ENCODE measurements at regions not wholly inside any gene's neighbourhood (a gene's known extent, or its start where the extent isn't known, plus 50 kb on each side); places are given as distances from the start of the nearest gene placed in this dataset.
"Not testable (repeated sequence)": the region's sequence is repeated elsewhere in the genome, so short reads cannot be mapped to it uniquely, and the experiment has no call there.

- DNase-seq = no peak
Observed at GRCh38 chr9:75417471-75417870, 329.2 kb downstream of the OSTF1 start.

- DNase-seq = no peak
Observed at GRCh38 chr9:75418518-75418917, 330.2 kb downstream of the OSTF1 start.

DNA sequence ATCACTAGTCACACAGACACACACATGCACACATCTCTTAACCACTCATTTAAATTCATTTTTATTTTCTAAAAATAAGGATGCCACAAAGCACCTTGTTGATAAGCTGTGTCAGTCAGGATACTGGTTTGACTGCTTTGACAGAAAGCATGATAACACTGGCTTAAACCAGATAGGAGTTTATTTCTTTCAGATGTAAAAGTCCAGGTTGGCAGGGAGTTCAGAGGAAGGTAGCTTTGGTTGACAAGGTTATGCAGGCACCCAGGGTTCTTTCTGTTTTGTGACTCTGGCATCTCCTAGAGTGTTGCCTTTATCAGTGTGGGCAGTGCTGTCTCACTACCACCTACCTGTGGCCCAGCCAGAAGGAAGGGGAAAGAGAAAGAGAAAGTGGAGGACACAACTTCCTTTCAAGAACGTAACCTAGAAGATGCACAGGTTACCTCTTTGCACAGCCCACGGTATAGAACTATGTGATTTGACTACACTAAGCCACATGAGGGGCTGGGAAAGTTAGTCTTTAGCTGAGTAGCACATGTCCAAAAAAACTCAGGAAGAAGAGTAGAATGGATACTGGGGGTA lies 334.7 kb downstream of the OSTF1 start:
- no peak for DNase-seq

DNA sequence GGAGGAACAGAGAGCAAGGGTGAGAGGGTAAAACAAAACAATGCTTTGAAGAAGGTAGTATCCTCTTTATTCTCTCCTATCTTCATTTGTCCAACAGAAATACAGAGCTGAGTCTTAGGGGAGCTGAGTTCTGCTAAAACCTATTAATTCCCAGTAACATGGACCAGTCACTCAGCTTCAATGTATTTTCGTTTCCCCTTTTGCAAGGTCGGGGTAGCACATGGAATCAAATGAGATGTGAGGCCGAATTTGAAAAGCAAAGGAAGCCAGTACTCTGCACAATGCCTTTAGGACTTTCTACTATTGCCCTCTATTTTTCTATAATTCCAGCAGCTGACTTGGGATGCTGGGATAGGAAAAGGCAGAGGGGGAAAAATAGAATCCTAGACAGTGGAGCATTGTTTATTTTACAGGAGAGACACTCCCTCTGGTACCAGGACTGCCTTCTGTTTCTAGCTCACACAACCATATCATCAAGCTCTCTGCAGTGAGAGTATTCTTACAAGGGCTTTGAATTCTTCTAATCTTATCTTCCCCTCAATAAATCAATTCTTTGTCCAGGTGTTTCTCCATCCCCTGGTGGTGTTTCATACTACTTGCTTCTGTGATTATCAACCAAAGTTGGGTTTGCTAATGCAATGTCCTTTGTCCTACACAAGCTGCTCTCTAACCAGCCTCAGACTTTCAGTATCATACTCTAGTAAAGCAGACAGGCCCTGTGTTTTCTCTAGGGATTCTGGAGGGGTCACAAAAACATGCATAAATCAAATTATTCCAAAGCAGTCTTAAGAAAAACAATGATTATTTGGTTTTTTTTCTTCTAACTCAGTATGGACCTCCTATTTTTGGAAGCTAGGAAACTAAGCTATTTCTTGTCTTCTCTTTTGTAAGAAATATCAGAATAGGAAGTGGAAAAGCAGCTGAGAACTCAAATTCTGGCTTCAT lies 341.5 kb downstream of the OSTF1 start:
- no peak for DNase-seq

- DNase-seq = no peak
Observed at GRCh38 chr9:75431375-75431774, 343.1 kb downstream of the OSTF1 start.

DNA sequence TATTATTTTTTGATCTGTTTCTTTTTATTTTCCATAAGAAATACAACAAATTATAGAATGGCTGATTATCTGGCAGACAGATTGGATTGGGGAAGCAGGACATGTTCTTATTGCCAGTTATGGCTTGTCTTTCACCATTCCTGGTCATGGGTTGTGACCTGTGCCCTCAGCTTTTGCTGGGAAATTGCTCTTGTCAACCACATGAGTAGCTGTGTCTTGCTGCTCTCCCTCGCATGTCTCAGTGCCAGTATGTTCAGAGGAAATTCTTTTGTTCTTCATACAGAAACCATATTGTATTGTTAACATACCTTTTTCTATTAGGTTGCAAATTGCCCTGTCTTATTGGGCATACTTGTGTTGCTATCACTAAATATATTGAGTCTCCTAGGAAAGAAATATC lies 344.1 kb downstream of the OSTF1 start:
- no peak for DNase-seq

- no peak for DNase-seq
Observed at GRCh38 chr9:75432888-75433287, 344.6 kb downstream of the OSTF1 start.

GRCh38 chr9:75438716-75439115 lies 350.4 kb downstream of the OSTF1 start:
- DNase-seq = no peak

DNA sequence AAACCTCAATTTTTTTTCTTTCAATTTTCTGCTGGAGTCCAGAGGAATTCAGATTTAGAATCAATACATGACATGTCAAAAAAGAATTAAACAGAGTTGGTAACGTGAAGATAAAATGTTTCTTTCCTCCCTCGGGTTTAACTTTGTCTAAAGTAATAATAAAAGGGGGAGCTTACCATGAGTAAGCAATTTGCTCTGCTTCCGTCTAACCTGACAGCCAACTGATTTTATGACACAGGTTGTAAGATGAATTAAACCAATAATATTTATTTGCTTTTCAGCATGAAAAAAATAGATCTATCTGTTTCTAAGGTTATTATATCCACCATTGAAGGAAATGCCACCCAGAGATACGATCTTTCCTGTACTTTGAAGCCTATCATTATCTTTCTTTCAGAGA lies 352.6 kb downstream of the OSTF1 start:
- no peak for DNase-seq

DNA sequence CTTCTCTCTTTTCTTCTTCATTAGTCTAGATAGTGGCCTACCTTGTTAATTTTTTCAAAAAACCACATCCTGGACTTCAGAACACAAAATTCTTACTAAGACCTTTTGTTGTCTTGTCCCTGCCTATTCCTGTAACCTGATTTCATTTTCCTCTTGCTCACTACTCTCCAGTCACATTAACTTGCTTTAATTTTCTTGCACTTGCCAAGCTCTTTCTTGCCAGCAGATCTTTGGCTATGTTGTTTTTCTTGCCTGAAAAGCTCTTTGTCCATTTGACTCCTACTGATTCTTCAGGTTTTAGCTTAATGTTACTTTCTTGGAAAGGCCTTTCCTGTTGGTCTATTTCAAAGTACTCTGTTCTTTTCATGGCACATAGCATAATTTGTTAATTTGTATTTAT lies 356.8 kb downstream of the OSTF1 start:
- no peak for DNase-seq

DNA sequence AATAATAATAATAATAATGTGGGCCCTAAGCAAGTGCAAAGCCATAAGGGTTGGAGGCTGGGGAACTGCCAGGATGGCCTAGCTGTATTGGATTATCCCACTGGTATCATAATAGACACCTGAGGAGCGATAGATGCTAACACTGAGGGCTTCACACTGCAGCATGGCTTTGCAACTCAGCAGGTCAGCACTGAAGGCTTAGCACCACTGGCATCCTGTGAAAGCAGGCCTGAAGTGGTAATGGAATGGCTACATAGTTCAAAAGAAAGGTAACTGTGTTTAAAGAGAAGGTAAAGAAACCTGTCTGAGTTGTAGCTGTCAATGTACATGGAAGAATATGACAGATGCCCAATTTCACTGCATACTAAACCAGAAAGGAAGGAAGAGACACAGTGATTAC lies 359.0 kb downstream of the OSTF1 start:
- no peak for DNase-seq

DNA sequence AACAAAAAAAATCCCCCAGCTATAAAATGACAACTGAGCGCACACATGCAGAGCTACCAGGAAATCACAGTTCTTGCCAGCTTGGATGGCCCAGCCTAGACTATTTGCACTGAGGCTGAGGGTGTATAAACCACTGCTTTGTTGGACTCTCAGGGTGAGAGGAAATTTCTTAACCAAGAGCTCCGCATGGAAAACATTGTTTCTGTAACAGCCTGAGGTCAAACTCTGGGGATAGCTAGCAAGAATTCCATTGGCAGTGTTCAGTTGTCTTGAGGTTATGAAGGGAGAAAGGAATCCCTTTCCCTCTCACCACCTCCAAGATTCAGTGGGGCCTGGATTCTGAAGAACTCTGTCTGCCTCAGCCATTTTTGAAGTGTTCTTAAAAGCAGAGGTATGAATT lies 360.0 kb downstream of the OSTF1 start:
- no peak for DNase-seq

DNA sequence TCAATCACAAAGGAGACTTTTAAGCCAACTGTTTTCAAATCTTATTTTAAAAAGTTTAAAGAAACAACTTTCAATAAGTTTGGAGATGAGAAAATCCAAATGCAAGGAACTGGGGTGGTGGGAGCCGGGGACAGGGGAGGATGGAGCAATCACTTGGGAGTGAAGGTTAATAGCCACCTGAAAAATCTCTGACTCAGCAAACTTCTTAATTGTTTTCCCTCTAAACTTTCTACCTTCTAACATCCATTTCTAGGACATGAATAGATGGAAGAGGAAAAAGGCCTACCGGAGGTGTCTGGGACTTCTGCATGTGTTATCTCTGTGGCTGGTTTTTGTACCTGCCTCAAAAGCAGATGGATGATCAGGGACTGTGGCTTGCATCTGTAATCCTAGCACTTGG lies 360.6 kb downstream of the OSTF1 start:
- DNase-seq = no peak

DNA sequence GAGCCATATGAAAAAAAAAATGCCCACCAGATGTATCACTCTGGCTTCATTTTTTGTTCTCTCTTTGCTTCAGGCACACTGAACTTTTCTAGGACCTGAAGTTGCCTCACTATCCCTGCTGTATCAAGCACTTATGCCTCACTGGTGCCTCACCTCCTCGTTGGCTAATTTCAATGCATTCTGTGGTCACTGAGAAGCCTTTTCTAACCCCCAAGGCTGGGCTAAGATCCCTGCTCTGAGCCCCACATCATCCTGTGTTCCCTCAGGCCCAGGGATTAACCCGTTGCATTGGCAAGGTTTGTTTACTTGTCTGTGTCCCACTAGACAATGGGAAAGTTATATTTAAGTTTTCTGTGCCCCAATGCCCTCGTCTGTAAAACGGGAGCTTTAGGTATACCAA lies 362.7 kb downstream of the OSTF1 start:
- DNase-seq = no peak

GRCh38 chr9:75451505-75451904 lies 363.2 kb downstream of the OSTF1 start:
- no peak for DNase-seq

DNA sequence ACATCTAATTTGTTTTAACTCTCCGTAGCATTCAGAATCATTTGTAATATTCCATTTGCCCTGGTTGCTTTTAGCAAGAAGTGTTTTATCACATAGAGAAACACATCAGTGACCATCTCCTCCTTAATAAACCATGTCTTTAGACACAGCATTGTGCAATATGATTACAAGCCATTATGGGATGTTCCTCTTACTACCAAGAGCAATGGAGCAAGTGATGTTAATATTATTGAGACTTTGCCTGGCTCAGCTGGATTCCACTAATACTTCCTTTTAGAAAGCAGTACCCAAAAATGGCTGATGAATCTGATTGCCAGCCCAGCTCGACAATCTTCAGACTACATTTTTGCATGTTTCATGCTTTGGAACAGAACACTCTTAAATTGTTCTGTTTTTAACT lies 364.2 kb downstream of the OSTF1 start:
- DNase-seq = no peak

DNA sequence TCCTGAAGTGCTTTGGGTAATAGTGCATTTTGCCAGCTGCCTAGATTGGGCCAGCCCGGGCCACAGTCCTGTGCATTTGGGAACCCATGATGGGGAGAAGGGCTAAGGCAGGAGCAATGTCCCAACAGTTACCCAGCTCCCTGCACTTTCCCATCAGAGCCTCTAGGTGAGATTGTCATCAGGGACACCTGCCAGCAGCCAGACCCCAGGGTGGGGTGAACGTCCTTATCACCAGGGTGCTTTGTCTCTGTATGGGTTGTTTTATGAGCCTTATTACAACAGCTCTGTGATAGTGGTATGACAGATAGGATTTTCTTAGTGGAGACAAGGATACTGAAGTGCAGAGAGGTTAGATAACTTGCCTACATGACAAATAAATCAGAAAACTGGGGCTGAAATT lies 365.7 kb downstream of the OSTF1 start:
- DNase-seq = no peak

GRCh38 chr9:75454891-75455290 lies 366.6 kb downstream of the OSTF1 start:
- no peak for DNase-seq

GRCh38 chr9:75455444-75455921 lies 367.2 kb downstream of the OSTF1 start:
- DNase-seq = no peak

- no peak for DNase-seq
Observed at GRCh38 chr9:75456698-75457097, 368.4 kb downstream of the OSTF1 start.

- no peak for DNase-seq
Observed at GRCh38 chr9:75457474-75458011, 369.2 kb downstream of the OSTF1 start.

GRCh38 chr9:75459311-75459710 lies 371.0 kb downstream of the OSTF1 start:
- not testable (repeated sequence) for DNase-seq

GRCh38 chr9:75461183-75461582 lies 372.9 kb downstream of the OSTF1 start:
- DNase-seq = no peak

GRCh38 chr9:75462866-75463265 lies 374.6 kb downstream of the OSTF1 start:
- no peak for DNase-seq

Measured in CD4-positive, alpha-beta T cell treated with Interferon gamma for 1 hour (primary cell).